ENCODE measurements at regions not wholly inside any gene's neighbourhood (a gene's known extent, or its start where the extent isn't known, plus 50 kb on each side); places are given as distances from the start of the nearest gene placed in this dataset.

GRCh38 chr16:65895486-65895885 lies 471.0 kb upstream of the CDH5 start:
- Histone ChIP-seq H3K23me2 (ENCODE audit: low read depth, low read length) (no peaks in the 10 kb centered on the region; the same call in 1 of the 2 replicates), H2AK5ac (ENCODE audit: low read depth, low read length) (no peak overlapping the region), H3K9ac (replicated peaks in 1 of 4; ENCODE audit: extremely low read depth in 1 of 4, low read depth in 3 of 4, low read length in 3 of 4) (no peak overlapping the region), H3K36me3 (ENCODE audit: control insufficient read depth in 2 of 4, insufficient read depth in 4 of 4, low read length in 3 of 4) (no peaks in the 10 kb centered on the region), H2BK12ac (ENCODE audit: low read depth, low read length) (peak overlapping the region; percentile 72; the same call in 1 of the 2 replicates), H4K91ac (replicated peaks; ENCODE audit: insufficient read length, low read length) (no peak overlapping the region), H2BK20ac (ENCODE audit: low read length) (no peak overlapping the region), H4K20me1 (replicated peaks in 1 of 2; ENCODE audit: control insufficient read depth in 1 of 2, insufficient read depth in 2 of 2, low read length in 2 of 2) (no peaks in the 10 kb centered on the region), H4K5ac (ENCODE audit: insufficient read length, low read depth, low read length) (no peak overlapping the region), H4K8ac (ENCODE audit: extremely low read depth, insufficient read depth, low read length) (no peak overlapping the region), H2BK120ac (replicated peaks; ENCODE audit: low read depth, low read length) (no peak overlapping the region), H2BK5ac (ENCODE audit: low read depth, low read length) (no peak overlapping the region), H2BK15ac (ENCODE audit: low read length) (no peak overlapping the region), H2AFZ (ENCODE audit: low read length) (no peak overlapping the region), H3K4me1 (replicated peaks in 1 of 4; ENCODE audit: control insufficient read depth in 3 of 4, insufficient read depth in 4 of 4, low read length in 3 of 4) (no peaks in the 10 kb centered on the region; a peak in 2 of 7 replicates), H3K9me3 (ENCODE audit: insufficient read depth in 2 of 2, low read depth in 1 of 2, low read length in 1 of 2) (0 out of 4 replicates have a peak, but pooled peaks cover 0 to 3% of the 10 kb centered on the region in 2 experiments), H3K4ac (replicated peaks; ENCODE audit: insufficient read length, low read depth, low read length) (no peak overlapping the region), H3K27ac (ENCODE audit: low read depth, low read length) (no peak overlapping the region), H3K79me1 (ENCODE audit: low read depth, low read length) (no peaks in the 10 kb centered on the region), H3K56ac (replicated peaks; ENCODE audit: insufficient read length, low read depth, low read length) (no peak overlapping the region), H3K4me3 (ENCODE audit: extremely low read depth in 1 of 4, insufficient read depth in 2 of 4, low read depth in 3 of 4, low read length in 4 of 4) (no peak overlapping the region), H3K27me3 (replicated peaks in 1 of 4; ENCODE audit: control insufficient read depth in 3 of 4, extremely low read depth in 1 of 4, insufficient read depth in 3 of 4, low read length in 3 of 4) (no peaks in the 10 kb centered on the region; a peak in 1 of 7 replicates), H3K14ac (ENCODE audit: insufficient read length) (no peak overlapping the region), H3K23ac (ENCODE audit: insufficient read length) (no peak overlapping the region), H3K4me2 (ENCODE audit: insufficient read depth in 1 of 2, low read depth in 2 of 2, low read length in 2 of 2) (no peak overlapping the region), H3K18ac (ENCODE audit: extremely low read depth, low read length) (no peak overlapping the region), H3K79me2 (ENCODE audit: control insufficient read depth in 1 of 2, insufficient read depth in 2 of 2, low read length in 2 of 2) (no peaks in the 10 kb centered on the region)
- FAIRE-seq = no peak
- 89% methylated on average over 3 of the region's 3 CpGs; no CpG with 5 or more reads in 1 of the 2 experiments for WGBS, 2 experiments (ENCODE audit: extremely low coverage in 1 of 2, insufficient coverage in 1 of 2, insufficient read length in 1 of 2, insufficient replicate concordance in 2 of 2, low coverage in 1 of 2, low lambda C conversion rate in 2 of 2, missing lambda C conversion rate in 1 of 2)
- DNase-seq (ENCODE audit: low read depth in 1 of 2, low spot score in 2 of 2) = no peak
- ChIA-PET CTCF (ENCODE audit: partially characterized antibody) (interaction anchor here (0.6 to 2.0 kb wide), 3 partner anchors 14 to 550 kb away, joined by 3 to 11 read pairs (median 5); no protein-coding TSS in a partner anchor), POLR2A (ENCODE audit: partially characterized antibody) (no interaction called here)
- TF ChIP-seq EGR1 (IDR thresholded peaks at IDR 0.05; ENCODE audit: borderline replicate concordance, low read depth, low read length) (no peak), GTF2F1 (IDR thresholded peaks at IDR 0.05; ENCODE audit: borderline replicate concordance, low read depth, low read length) (no peak), BCL11A (IDR thresholded peaks at IDR 0.05; ENCODE audit: low read depth in 2 of 2, low read length in 2 of 2) (no peak), TEAD4 (IDR thresholded peaks at IDR 0.05; ENCODE audit: low read depth, low read length) (no peak), RBBP5 (IDR thresholded peaks at IDR 0.05; ENCODE audit: borderline replicate concordance, low read depth, low read length) (no peak), YY1 (IDR thresholded peaks at IDR 0.05; ENCODE audit: low read depth, low read length) (no peak), FOSL1 (IDR thresholded peaks at IDR 0.05; ENCODE audit: insufficient read depth, low read depth, low read length) (no peak), TBP (IDR thresholded peaks at IDR 0.05; ENCODE audit: low read depth, low read length) (no peak), PHF8 (conservative IDR thresholded peaks at IDR 0.05; ENCODE audit: low read depth, low read length) (no peak), SP2 (IDR thresholded peaks at IDR 0.05; ENCODE audit: low read length) (no peak), NANOG (IDR thresholded peaks at IDR 0.05; ENCODE audit: insufficient read depth, low read depth, low read length, poor library complexity, severe bottlenecking) (no peak), SUZ12 (IDR thresholded peaks at IDR 0.05; ENCODE audit: low read length) (no peak), CBX8 (IDR thresholded peaks at IDR 0.05; ENCODE audit: borderline replicate concordance, low read depth, low read length) (no peak), ASH2L (IDR thresholded peaks at IDR 0.05; ENCODE audit: low read length) (no peak), E2F6 (IDR thresholded peaks at IDR 0.05) (no peak)

All from H1 (cell line).